Panc1 (cell line): ENCODE measurements at regions not wholly inside any gene's neighbourhood (a gene's known extent, or its start where the extent isn't known, plus 50 kb on each side); places are given as distances from the start of the nearest gene placed in this dataset.

ENCODE experiments used
- POLR2AphosphoS5 ChIP-seq: IDR thresholded peaks from 2 replicates; pipeline ENCODE4 v1.6.1; 2012; ENCODE audit warnings: mild to moderate bottlenecking, low read depth, low read length, moderate library complexity
- SIN3A ChIP-seq: IDR thresholded peaks from 2 replicates; pipeline ENCODE4 v1.6.1; 2012; ENCODE audit warnings: low read depth, mild to moderate bottlenecking, low read length, moderate library complexity, borderline replicate concordance; ENCODE audit not compliant: insufficient read depth
- TCF7L2 ChIP-seq: IDR thresholded peaks from 2 replicates; pipeline ENCODE4 v1.6.1; 2011; ENCODE audit warnings: mild to moderate bottlenecking, low read depth, low read length, inconsistent platforms
- TF ChIP-seq, protein P1 (sequence below): fragments of 450-650 bp; IDR thresholded peaks from 2 replicates; pipeline ENCODE4 v1.5.1; 2017; ENCODE audit warnings: mild to moderate bottlenecking
- TF ChIP-seq, protein P2 (sequence below), 2 experiments: IDR thresholded peaks; 2 replicates each; pipeline ENCODE4 v1.6.1; 2011 to 2012; ENCODE audit warnings: low read depth in 2 of 2, control low read depth in 1 of 2, low read length in 1 of 2, mild to moderate bottlenecking in 1 of 2, moderate library complexity in 1 of 2; ENCODE audit not compliant: insufficient read depth in 1 of 2

DNA sequence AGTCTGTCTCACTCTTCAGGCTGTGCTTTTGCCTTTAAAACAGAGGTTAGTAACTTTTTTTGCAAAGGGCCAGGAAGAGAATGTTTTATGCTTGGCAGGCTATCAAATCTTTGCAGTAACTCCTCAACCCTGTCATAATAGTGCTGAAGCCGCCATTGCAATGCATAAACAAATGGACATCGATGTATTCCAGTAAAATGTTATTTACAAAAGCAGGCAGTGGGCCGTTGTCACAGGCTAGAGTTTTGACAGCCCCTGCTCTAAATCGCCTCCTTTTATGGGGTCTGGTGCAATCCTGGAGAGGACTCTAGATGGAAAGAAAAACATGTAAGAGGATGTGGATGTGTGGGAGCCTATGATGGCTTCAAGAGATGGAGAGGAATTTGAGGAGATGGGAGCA, 568.3 kb downstream of the TYW1 start:
- no peak for TF ChIP-seq POLR2AphosphoS5
- TF ChIP-seq, protein P1, sequence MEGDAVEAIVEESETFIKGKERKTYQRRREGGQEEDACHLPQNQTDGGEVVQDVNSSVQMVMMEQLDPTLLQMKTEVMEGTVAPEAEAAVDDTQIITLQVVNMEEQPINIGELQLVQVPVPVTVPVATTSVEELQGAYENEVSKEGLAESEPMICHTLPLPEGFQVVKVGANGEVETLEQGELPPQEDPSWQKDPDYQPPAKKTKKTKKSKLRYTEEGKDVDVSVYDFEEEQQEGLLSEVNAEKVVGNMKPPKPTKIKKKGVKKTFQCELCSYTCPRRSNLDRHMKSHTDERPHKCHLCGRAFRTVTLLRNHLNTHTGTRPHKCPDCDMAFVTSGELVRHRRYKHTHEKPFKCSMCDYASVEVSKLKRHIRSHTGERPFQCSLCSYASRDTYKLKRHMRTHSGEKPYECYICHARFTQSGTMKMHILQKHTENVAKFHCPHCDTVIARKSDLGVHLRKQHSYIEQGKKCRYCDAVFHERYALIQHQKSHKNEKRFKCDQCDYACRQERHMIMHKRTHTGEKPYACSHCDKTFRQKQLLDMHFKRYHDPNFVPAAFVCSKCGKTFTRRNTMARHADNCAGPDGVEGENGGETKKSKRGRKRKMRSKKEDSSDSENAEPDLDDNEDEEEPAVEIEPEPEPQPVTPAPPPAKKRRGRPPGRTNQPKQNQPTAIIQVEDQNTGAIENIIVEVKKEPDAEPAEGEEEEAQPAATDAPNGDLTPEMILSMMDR: no peak
- TF ChIP-seq, protein P2, sequence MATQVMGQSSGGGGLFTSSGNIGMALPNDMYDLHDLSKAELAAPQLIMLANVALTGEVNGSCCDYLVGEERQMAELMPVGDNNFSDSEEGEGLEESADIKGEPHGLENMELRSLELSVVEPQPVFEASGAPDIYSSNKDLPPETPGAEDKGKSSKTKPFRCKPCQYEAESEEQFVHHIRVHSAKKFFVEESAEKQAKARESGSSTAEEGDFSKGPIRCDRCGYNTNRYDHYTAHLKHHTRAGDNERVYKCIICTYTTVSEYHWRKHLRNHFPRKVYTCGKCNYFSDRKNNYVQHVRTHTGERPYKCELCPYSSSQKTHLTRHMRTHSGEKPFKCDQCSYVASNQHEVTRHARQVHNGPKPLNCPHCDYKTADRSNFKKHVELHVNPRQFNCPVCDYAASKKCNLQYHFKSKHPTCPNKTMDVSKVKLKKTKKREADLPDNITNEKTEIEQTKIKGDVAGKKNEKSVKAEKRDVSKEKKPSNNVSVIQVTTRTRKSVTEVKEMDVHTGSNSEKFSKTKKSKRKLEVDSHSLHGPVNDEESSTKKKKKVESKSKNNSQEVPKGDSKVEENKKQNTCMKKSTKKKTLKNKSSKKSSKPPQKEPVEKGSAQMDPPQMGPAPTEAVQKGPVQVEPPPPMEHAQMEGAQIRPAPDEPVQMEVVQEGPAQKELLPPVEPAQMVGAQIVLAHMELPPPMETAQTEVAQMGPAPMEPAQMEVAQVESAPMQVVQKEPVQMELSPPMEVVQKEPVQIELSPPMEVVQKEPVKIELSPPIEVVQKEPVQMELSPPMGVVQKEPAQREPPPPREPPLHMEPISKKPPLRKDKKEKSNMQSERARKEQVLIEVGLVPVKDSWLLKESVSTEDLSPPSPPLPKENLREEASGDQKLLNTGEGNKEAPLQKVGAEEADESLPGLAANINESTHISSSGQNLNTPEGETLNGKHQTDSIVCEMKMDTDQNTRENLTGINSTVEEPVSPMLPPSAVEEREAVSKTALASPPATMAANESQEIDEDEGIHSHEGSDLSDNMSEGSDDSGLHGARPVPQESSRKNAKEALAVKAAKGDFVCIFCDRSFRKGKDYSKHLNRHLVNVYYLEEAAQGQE (IDR thresholded peaks at IDR 0.05; ENCODE audit: insufficient read depth in 1 of 2, low read depth in 2 of 2, low read length in 1 of 2): no peak
- no peak for TF ChIP-seq SIN3A
- TF ChIP-seq TCF7L2: no peak
